ENCODE measurements at regions not wholly inside any gene's neighbourhood (a gene's known extent, or its start where the extent isn't known, plus 50 kb on each side); places are given as distances from the start of the nearest gene placed in this dataset.

DNA sequence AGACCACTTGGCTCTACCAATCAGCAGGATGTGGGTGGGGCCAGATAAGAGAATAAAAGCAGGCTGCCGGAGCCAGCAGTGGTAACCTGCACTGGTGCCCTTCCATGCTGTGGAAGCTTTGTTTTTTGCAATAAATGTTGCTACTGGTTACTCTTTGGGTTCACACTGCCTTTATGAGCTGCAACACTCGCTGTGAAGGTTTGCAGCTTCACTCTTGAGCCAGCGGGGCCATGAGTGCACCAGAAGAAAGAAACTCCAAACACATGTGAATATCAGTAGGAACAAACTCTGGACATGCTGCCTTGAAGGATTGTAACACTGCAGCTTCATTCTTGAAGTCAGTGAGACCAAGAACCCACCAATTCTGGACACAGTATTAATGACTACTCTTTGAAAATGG, 89.9 kb upstream of the MBOAT1 start:
- Histone ChIP-seq H3K18ac (ENCODE audit: low read length) (no peak overlapping the region), H3K4me3 (ENCODE audit: low read length in 2 of 2) (no peak overlapping the region), H2BK12ac (ENCODE audit: low read length) (no peak overlapping the region), H3K27ac (replicated peaks; ENCODE audit: low read length) (no peak overlapping the region), H4K91ac (ENCODE audit: low read depth, low read length, poor library complexity) (no peak overlapping the region), H3K4me1 (ENCODE audit: control insufficient read depth in 2 of 2, insufficient read depth in 1 of 2, low read depth in 1 of 2, low read length in 2 of 2) (no peaks in the 10 kb centered on the region), H3K27me3 (ENCODE audit: control insufficient read depth in 3 of 3, insufficient read depth in 3 of 3, low read depth in 1 of 3, low read length in 3 of 3) (no peaks in the 10 kb centered on the region), H2AFZ (ENCODE audit: low read length) (no peak overlapping the region), H4K8ac (ENCODE audit: low read depth, low read length) (no peak overlapping the region), H2BK5ac (ENCODE audit: low read length) (no peak overlapping the region), H3K36me3 (replicated peaks in 1 of 2; ENCODE audit: control insufficient read depth in 2 of 2, insufficient read depth in 2 of 2, low read length in 2 of 2) (no peaks in the 10 kb centered on the region), H3K79me1 (ENCODE audit: low read depth, low read length) (no peaks in the 10 kb centered on the region), H3K4ac (ENCODE audit: low read length) (no peak overlapping the region), H3K23ac (ENCODE audit: low read depth, low read length, poor library complexity) (no peak overlapping the region), H3K4me2 (ENCODE audit: insufficient read depth, low read length, poor library complexity, severe bottlenecking) (no peak overlapping the region), H3K14ac (ENCODE audit: low read length) (no peak overlapping the region), H3K9ac (ENCODE audit: low read depth, low read length, poor library complexity) (no peak overlapping the region), H2AK5ac (ENCODE audit: low read depth, low read length) (no peak overlapping the region), H2BK15ac (ENCODE audit: low read length) (no peak overlapping the region), H3K9me3 (replicated peaks in 1 of 2; ENCODE audit: control insufficient read depth in 2 of 2, insufficient read depth in 1 of 2, low read depth in 1 of 2, low read length in 2 of 2) (no peaks in the 10 kb centered on the region), H2BK120ac (ENCODE audit: low read depth, low read length) (no peak overlapping the region)
- no CpG with 5 or more reads among the region's 3 CpGs for WGBS, 2 donors (ENCODE audit: extremely low coverage in 2 of 2, insufficient read length in 2 of 2, insufficient replicate concordance in 1 of 2)
- DNase-seq (ENCODE audit: low spot score), result no peak

GRCh38 chr6:20302702-20303251, 90.5 kb upstream of the MBOAT1 start:
- H3K4ac ChIP-seq (ENCODE audit: low read length), result no peak overlapping the region
- no peak overlapping the region for H3K14ac ChIP-seq (ENCODE audit: low read length)
- H3K9me3 ChIP-seq (replicated peaks in 1 of 2; ENCODE audit: control insufficient read depth in 2 of 2, insufficient read depth in 1 of 2, low read depth in 1 of 2, low read length in 2 of 2), result no peaks in the 10 kb centered on the region
- H3K4me3 ChIP-seq (ENCODE audit: low read length in 2 of 2), result no peak overlapping the region
- no peak overlapping the region for H3K4me2 ChIP-seq (ENCODE audit: insufficient read depth, low read length, poor library complexity, severe bottlenecking)
- H3K23ac ChIP-seq (ENCODE audit: low read depth, low read length, poor library complexity), result no peak overlapping the region
- no CpG with 5 or more reads among the region's 5 CpGs for WGBS, 2 donors (ENCODE audit: extremely low coverage in 2 of 2, insufficient read length in 2 of 2, insufficient replicate concordance in 1 of 2)
- H2AK5ac ChIP-seq (ENCODE audit: low read depth, low read length), result no peak overlapping the region
- H4K91ac ChIP-seq (ENCODE audit: low read depth, low read length, poor library complexity), result no peak overlapping the region
- no peak for DNase-seq (ENCODE audit: low spot score)
- H2BK120ac ChIP-seq (ENCODE audit: low read depth, low read length), result no peak overlapping the region
- H2BK15ac ChIP-seq (ENCODE audit: low read length), result no peak overlapping the region
- no peak overlapping the region for H3K27ac ChIP-seq (replicated peaks; ENCODE audit: low read length)
- H3K36me3 ChIP-seq (replicated peaks in 1 of 2; ENCODE audit: control insufficient read depth in 2 of 2, insufficient read depth in 2 of 2, low read length in 2 of 2), result no peaks in the 10 kb centered on the region
- H2BK5ac ChIP-seq (ENCODE audit: low read length), result no peak overlapping the region
- no peak overlapping the region for H3K9ac ChIP-seq (ENCODE audit: low read depth, low read length, poor library complexity)
- no peaks in the 10 kb centered on the region for H3K4me1 ChIP-seq (ENCODE audit: control insufficient read depth in 2 of 2, insufficient read depth in 1 of 2, low read depth in 1 of 2, low read length in 2 of 2)
- no peak overlapping the region for H2AFZ ChIP-seq (ENCODE audit: low read length)
- H2BK12ac ChIP-seq (ENCODE audit: low read length), result no peak overlapping the region
- no peak overlapping the region for H3K18ac ChIP-seq (ENCODE audit: low read length)
- no peak overlapping the region for H4K8ac ChIP-seq (ENCODE audit: low read depth, low read length)
- H3K27me3 ChIP-seq (ENCODE audit: control insufficient read depth in 3 of 3, insufficient read depth in 3 of 3, low read depth in 1 of 3, low read length in 3 of 3), result no peaks in the 10 kb centered on the region
- H3K79me1 ChIP-seq (ENCODE audit: low read depth, low read length), result no peaks in the 10 kb centered on the region

GRCh38 chr6:20306491-20306890, 94.2 kb upstream of the MBOAT1 start:
- no peak overlapping the region for H2BK5ac ChIP-seq (ENCODE audit: low read length)
- no peaks in the 10 kb centered on the region for H3K79me1 ChIP-seq (ENCODE audit: low read depth, low read length)
- H3K23ac ChIP-seq (ENCODE audit: low read depth, low read length, poor library complexity), result no peak overlapping the region
- no peaks in the 10 kb centered on the region for H3K27me3 ChIP-seq (ENCODE audit: control insufficient read depth in 3 of 3, insufficient read depth in 3 of 3, low read depth in 1 of 3, low read length in 3 of 3)
- H2AFZ ChIP-seq (ENCODE audit: low read length), result no peak overlapping the region
- H3K14ac ChIP-seq (ENCODE audit: low read length), result no peak overlapping the region
- H4K8ac ChIP-seq (ENCODE audit: low read depth, low read length), result no peak overlapping the region
- no peak overlapping the region for H3K18ac ChIP-seq (ENCODE audit: low read length)
- H3K4me2 ChIP-seq (ENCODE audit: insufficient read depth, low read length, poor library complexity, severe bottlenecking), result no peak overlapping the region
- no peak overlapping the region for H4K91ac ChIP-seq (ENCODE audit: low read depth, low read length, poor library complexity)
- DNase-seq (ENCODE audit: low spot score), result no peak
- no peak overlapping the region for H2AK5ac ChIP-seq (ENCODE audit: low read depth, low read length)
- H3K9me3 ChIP-seq (replicated peaks in 1 of 2; ENCODE audit: control insufficient read depth in 2 of 2, insufficient read depth in 1 of 2, low read depth in 1 of 2, low read length in 2 of 2), result no peaks in the 10 kb centered on the region
- H2BK12ac ChIP-seq (ENCODE audit: low read length), result no peak overlapping the region
- peak overlapping the region; percentile 56 for H3K9ac ChIP-seq (ENCODE audit: low read depth, low read length, poor library complexity)
- no peak overlapping the region for H3K27ac ChIP-seq (replicated peaks; ENCODE audit: low read length)
- no peak overlapping the region for H2BK15ac ChIP-seq (ENCODE audit: low read length)
- no peak overlapping the region for H2BK120ac ChIP-seq (ENCODE audit: low read depth, low read length)
- H3K4ac ChIP-seq (ENCODE audit: low read length), result no peak overlapping the region
- no peaks in the 10 kb centered on the region for H3K36me3 ChIP-seq (replicated peaks in 1 of 2; ENCODE audit: control insufficient read depth in 2 of 2, insufficient read depth in 2 of 2, low read length in 2 of 2)
- no CpG with 5 or more reads among the region's 14 CpGs for WGBS, 2 donors (ENCODE audit: extremely low coverage in 2 of 2, insufficient read length in 2 of 2, insufficient replicate concordance in 1 of 2)
- H3K4me3 ChIP-seq (ENCODE audit: low read length in 2 of 2), result no peak overlapping the region
- H3K4me1 ChIP-seq (ENCODE audit: control insufficient read depth in 2 of 2, insufficient read depth in 1 of 2, low read depth in 1 of 2, low read length in 2 of 2), result no peaks in the 10 kb centered on the region

- whole genome bisulfite sequencing, 2 donors (ENCODE audit: extremely low coverage in 2 of 2, insufficient read length in 2 of 2, insufficient replicate concordance in 1 of 2), result no CpG with 5 or more reads among the region's 2 CpGs
Observed at GRCh38 chr6:20309186-20309585, 92.5 kb upstream of the E2F3 start.

More at GRCh38 chr6:20309186-20309585, 92.5 kb upstream of the E2F3 start:
- no peak overlapping the region for H2BK12ac ChIP-seq (ENCODE audit: low read length)
- H4K8ac ChIP-seq (ENCODE audit: low read depth, low read length), result no peak overlapping the region
- no peak overlapping the region for H3K14ac ChIP-seq (ENCODE audit: low read length)
- H2AK5ac ChIP-seq (ENCODE audit: low read depth, low read length), result no peak overlapping the region
- no peak overlapping the region for H3K4me2 ChIP-seq (ENCODE audit: insufficient read depth, low read length, poor library complexity, severe bottlenecking)
- H3K9me3 ChIP-seq (replicated peaks in 1 of 2; ENCODE audit: control insufficient read depth in 2 of 2, insufficient read depth in 1 of 2, low read depth in 1 of 2, low read length in 2 of 2), result no peaks in the 10 kb centered on the region
- no peak overlapping the region for H2AFZ ChIP-seq (ENCODE audit: low read length)
- H2BK15ac ChIP-seq (ENCODE audit: low read length), result no peak overlapping the region
- no peak overlapping the region for H3K18ac ChIP-seq (ENCODE audit: low read length)
- H3K4me3 ChIP-seq (ENCODE audit: low read length in 2 of 2), result no peak overlapping the region
- H3K36me3 ChIP-seq (replicated peaks in 1 of 2; ENCODE audit: control insufficient read depth in 2 of 2, insufficient read depth in 2 of 2, low read length in 2 of 2), result no peaks in the 10 kb centered on the region
- no peaks in the 10 kb centered on the region for H3K4me1 ChIP-seq (ENCODE audit: control insufficient read depth in 2 of 2, insufficient read depth in 1 of 2, low read depth in 1 of 2, low read length in 2 of 2)
- no peak overlapping the region for H3K4ac ChIP-seq (ENCODE audit: low read length)
- no peaks in the 10 kb centered on the region for H3K27me3 ChIP-seq (ENCODE audit: control insufficient read depth in 3 of 3, insufficient read depth in 3 of 3, low read depth in 1 of 3, low read length in 3 of 3)
- no peak overlapping the region for H3K9ac ChIP-seq (ENCODE audit: low read depth, low read length, poor library complexity)
- H4K91ac ChIP-seq (ENCODE audit: low read depth, low read length, poor library complexity), result no peak overlapping the region
- H3K23ac ChIP-seq (ENCODE audit: low read depth, low read length, poor library complexity), result no peak overlapping the region
- H3K27ac ChIP-seq (replicated peaks; ENCODE audit: low read length), result no peak overlapping the region
- H2BK5ac ChIP-seq (ENCODE audit: low read length), result no peak overlapping the region
- DNase-seq (ENCODE audit: low spot score), result no peak
- H2BK120ac ChIP-seq (ENCODE audit: low read depth, low read length), result no peak overlapping the region
- no peaks in the 10 kb centered on the region for H3K79me1 ChIP-seq (ENCODE audit: low read depth, low read length)
